ENCODE measurements at regions not wholly inside any gene's neighbourhood (a gene's known extent, or its start where the extent isn't known, plus 50 kb on each side); places are given as distances from the start of the nearest gene placed in this dataset.

DNA sequence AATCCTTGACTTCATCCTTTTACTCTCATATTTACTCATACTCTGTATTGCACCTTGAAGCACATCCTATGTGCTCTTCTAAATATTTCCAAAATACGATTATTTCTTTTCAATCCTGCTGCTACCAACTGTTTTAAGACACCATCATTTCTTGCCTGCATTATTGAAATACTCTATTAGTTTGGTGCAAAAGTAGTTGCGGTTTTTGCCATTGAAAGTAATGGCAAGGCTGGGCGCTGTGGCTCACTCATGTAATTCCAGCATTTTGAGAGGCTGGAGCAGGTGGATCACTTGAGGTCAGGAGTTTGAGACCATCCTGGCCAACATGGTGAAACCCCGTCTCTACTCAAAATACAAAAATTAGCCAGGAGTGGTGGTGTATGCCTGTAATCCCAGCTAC, 412.5 kb downstream of the KCNH5 start:
- no peaks in the 10 kb centered on the region for H3K36me3 Mint-ChIP-seq (ENCODE audit: low read depth)
- H3K27me3 Mint-ChIP-seq (ENCODE audit: low read depth), result no peaks in the 10 kb centered on the region
- no peak for DNase-seq (ENCODE audit: low spot score)
- no peak overlapping the region for H3K27ac Mint-ChIP-seq
- no peak overlapping the region for H3K4me3 Mint-ChIP-seq (ENCODE audit: low read depth)
- H3K4me1 Mint-ChIP-seq (ENCODE audit: low read depth), result no peaks in the 10 kb centered on the region
- intact Hi-C loops (cut with micrococcal nuclease), result no loop called here
- H3K9me3 Mint-ChIP-seq, result peaks cover 20% of the 10 kb centered on the region

DNA sequence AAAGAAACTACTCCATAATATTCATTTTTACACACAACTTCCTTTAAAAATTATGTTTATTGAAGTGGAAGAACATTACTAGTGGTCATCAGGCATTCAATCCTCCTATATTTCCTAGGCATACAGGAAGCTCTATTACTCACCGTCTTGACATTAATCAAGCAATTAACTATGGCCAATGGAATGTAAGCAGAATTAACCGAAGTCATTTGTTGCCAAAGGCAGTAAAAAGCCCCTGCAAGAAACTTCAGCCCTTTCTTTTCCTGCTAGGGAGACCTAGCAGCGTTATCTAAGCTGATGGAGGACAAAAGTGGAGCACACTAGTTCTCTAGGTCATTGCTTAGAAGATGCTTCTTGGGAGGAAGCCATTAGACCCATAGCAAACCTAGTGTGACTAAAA, 399.6 kb downstream of the KCNH5 start:
- intact Hi-C loops (cut with micrococcal nuclease), result no loop called here
- H3K36me3 Mint-ChIP-seq (ENCODE audit: low read depth), result no peaks in the 10 kb centered on the region
- H3K9me3 Mint-ChIP-seq, result peaks cover 3% of the 10 kb centered on the region
- no peaks in the 10 kb centered on the region for H3K4me1 Mint-ChIP-seq (ENCODE audit: low read depth)
- no peaks in the 10 kb centered on the region for H3K27me3 Mint-ChIP-seq (ENCODE audit: low read depth)
- no peak overlapping the region for H3K27ac Mint-ChIP-seq
- no peak for DNase-seq (ENCODE audit: low spot score)
- no peak overlapping the region for H3K4me3 Mint-ChIP-seq (ENCODE audit: low read depth)

Data from activated T-helper 2 cell treated with anti-CD3 and anti-CD28 coated beads, Interferon-gamma antibody, Interleukin-2, Interleukin-4, amounts not matched to agents 10 μg/mL and 5 μg/mL and 100 μg/mL, durations not matched to agents 14 hours and 24 hours and 36 hours (primary cell).